HG02759 (cell line): ENCODE measurements at regions not wholly inside any gene's neighbourhood (a gene's known extent, or its start where the extent isn't known, plus 50 kb on each side); places are given as distances from the start of the nearest gene placed in this dataset.

Experiments
- ATAC-seq: cut with Tn5 transposase; IDR thresholded peaks from one replicate; pipeline ENCODE4 v1.9.1; 2021; ENCODE audit warnings: mild to moderate bottlenecking, moderate library complexity; ENCODE audit not compliant: unreplicated experiment

DNA sequence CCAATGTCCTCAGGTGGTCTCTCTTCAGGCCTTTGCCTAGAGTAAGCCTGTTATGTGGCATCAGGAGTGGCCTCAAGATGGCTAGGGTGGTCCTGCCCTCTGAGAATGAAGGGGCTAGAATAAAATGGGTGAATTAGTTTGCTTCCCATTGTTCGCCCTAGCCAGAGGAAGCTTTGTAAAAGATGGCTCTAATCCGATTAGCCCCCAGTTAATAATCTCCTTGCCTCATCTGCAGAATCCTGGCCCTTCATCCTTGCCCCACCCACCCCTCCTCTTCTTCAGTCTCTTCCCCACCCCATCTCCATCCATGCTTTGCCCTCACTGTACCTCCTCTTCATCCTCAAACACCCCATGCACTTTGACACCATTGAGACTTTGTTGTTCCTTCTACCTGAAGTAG is 57.4 kb upstream of the LGALSL start:
- ATAC-seq = no peak

DNA sequence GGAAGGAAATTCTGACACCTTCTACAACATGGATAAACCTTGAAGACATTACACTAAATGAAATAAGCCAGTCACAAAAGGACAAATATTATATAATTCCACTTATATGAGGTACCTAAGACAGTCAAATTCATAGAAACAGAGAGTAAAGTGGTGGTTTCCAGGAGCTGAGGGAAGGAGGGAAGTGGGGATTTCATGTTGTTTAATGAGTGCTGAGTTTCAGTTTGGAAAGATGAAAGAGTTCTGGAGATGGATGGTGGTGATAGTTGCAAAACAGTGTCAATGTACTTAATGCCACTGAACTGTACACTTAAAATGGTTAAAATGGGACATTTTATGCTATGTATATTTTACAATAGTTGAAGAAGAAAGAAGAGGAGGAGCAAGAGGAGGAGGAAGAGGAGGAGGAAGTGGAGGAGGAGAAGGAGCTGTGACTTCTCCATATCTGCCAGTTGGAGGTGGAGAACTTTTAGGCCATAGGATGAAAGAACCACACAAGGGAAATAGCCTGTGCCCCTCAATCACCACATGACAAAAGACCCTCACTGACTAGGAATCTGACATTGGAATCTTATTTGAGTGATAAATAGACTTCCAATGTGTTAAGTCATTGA is 55.3 kb upstream of the LGALSL start:
- ATAC-seq = no peak

DNA sequence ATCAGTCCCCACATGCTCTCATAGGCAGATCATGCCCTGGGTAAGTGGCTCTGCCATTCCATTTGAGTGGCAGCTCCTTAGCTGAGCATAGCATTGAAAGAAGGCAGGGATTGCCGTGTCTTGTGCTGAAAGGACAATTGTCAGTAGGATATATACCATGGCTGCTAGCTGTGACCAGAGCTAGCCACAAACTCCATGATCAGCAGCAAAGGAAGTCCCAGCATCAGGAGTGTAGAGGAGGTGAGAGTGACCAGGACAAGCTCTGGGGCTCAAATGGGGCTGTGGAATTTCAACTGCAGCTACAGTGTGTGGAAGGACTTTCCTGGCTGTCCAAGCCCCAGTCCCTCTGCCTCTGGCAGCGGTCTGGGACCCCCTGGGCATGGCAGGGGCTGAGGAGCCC is 54.4 kb upstream of the LGALSL start:
- no peak for ATAC-seq

- ATAC-seq = no peak
These were observed 53.7 kb upstream of the LGALSL start for GRCh38 chr2:64400105-64400728.

- no peak for ATAC-seq
These were observed 53.0 kb upstream of the LGALSL start for GRCh38 chr2:64400733-64401528.

DNA sequence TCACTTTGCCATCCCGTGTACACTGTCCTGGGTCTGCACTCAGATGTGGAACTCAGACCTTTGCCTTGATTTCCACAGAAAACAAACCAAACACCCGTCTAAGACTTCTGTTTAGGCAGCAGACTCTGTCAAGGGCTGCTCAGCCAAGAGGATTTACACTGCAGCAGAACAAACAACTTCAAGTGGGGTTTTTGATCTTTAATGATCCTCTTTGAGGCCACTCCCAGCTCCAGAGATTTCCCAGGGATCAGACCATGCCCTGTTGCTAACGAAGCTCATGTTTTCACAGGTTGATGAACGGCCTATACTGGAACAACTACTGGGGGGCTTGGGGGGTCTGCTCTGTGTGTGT is 52.5 kb upstream of the LGALSL start:
- ATAC-seq = no peak

DNA sequence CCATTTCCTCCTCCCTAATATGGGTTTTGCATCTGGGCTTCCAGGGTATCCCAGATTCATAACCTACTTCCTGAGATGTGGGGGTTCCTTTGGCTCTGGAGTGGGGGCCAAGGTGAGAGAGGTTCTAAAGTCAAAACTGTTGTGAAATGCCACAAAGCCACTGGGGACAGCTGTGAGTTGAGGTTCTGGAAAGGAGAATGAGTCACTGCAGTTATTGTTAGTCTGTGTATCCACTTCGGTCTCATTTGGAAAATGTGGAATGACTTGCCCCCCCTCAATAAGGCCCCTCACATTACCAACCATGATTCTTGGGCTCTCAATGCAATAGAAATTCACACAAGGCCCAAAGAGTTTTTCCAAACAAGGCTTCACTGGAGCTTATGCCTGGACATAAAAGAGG is 51.1 kb upstream of the LGALSL start:
- no peak for ATAC-seq

DNA sequence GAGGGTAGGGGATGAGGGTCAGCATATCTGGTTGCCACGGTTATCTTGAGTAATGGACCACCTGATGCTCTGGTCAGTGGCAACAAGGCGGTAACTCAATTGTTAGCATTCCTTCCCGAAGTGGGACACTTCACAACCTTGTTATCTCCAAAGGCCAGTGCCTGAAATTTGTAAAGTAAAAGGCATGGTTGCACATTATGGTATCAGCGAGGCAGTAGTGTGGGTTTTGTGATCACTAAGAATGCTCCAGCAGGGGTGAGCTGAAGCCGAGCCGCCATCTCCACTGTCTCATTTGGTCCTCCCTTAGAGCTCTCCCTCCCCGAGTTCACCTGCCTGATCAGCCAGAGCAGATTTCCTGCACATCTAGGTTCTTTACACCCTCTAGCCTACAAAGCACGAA is 50.5 kb upstream of the LGALSL start:
- no peak for ATAC-seq

- ATAC-seq = no peak
These were observed 49.8 kb upstream of the LGALSL start for GRCh38 chr2:64404002-64404731.
